ENCODE measurements at regions not wholly inside any gene's neighbourhood (a gene's known extent, or its start where the extent isn't known, plus 50 kb on each side); places are given as distances from the start of the nearest gene placed in this dataset.

- H3K4me3 ChIP-seq (ENCODE audit: low read depth, low read length): no peak overlapping the region
- ChIA-PET POLR2A (no interaction called here), CTCF (no interaction called here)
- H3K4me1 ChIP-seq (ENCODE audit: control insufficient read depth, insufficient read depth, low read length): no peaks in the 10 kb centered on the region
- H3K9me3 ChIP-seq (ENCODE audit: control insufficient read depth, insufficient read depth, low read depth, low read length): no peaks in the 10 kb centered on the region
- H3K27ac ChIP-seq (ENCODE audit: extremely low read depth, low read depth, low read length): no peak overlapping the region
- no peaks in the 10 kb centered on the region for H3K36me3 ChIP-seq (ENCODE audit: control insufficient read depth in 2 of 2, insufficient read depth in 1 of 2, low read length in 2 of 2)
- TF ChIP-seq PRDM4 (tag by site-specific recombination; IDR thresholded peaks at IDR 0.05) (no peak), ZNF768 (tag by site-specific recombination; IDR thresholded peaks at IDR 0.05) (no peak), ZFP69B (tag by site-specific recombination; IDR thresholded peaks at IDR 0.05) (no peak), FEZF1 (tag by site-specific recombination; IDR thresholded peaks at IDR 0.05) (no peak), ZBTB7A (tag by site-specific recombination; IDR thresholded peaks at IDR 0.05; ENCODE audit: low read depth) (no peak), ZNF394 (tag by site-specific recombination; IDR thresholded peaks at IDR 0.05; ENCODE audit: borderline replicate concordance) (no peak), REPIN1 (tag by site-specific recombination; IDR thresholded peaks at IDR 0.05; ENCODE audit: low read depth) (no peak), ZNF585B (tag by site-specific recombination; IDR thresholded peaks at IDR 0.05) (no peak), ZNF416 (tag by site-specific recombination; IDR thresholded peaks at IDR 0.05) (no peak), MEIS1 (CRISPR knock-in tag; IDR thresholded peaks at IDR 0.05; ENCODE audit: borderline replicate concordance) (no peak), GLIS2 (tag by site-specific recombination; IDR thresholded peaks at IDR 0.05) (no peak), ZNF24 (tag by site-specific recombination; IDR thresholded peaks at IDR 0.05) (no peak), HIC1 (tag by site-specific recombination; IDR thresholded peaks at IDR 0.05) (no peak), ZNF146 (tag by site-specific recombination; IDR thresholded peaks at IDR 0.05) (no peak), ZNF18 (tag by site-specific recombination; IDR thresholded peaks at IDR 0.05) (no peak), ZNF223 (tag by site-specific recombination; IDR thresholded peaks at IDR 0.05) (no peak), ZNF292 (tag by site-specific recombination; IDR thresholded peaks at IDR 0.05; ENCODE audit: borderline replicate concordance, low read depth) (no peak), ZNF248 (tag by site-specific recombination; IDR thresholded peaks at IDR 0.05) (no peak), ZNF19 (tag by site-specific recombination; IDR thresholded peaks at IDR 0.05; ENCODE audit: low read depth) (no peak), ZNF155 (tag by site-specific recombination; IDR thresholded peaks at IDR 0.05) (no peak)
These were observed 221.4 kb downstream of the TTC6 start for GRCh38 chr14:37816743-37817295.
